ENCODE measurements at regions not wholly inside any gene's neighbourhood (a gene's known extent, or its start where the extent isn't known, plus 50 kb on each side); places are given as distances from the start of the nearest gene placed in this dataset.
A peak's percentile ranks its signal among the peaks of the same experiment; 100 is the strongest.

GRCh38 chr17:5931616-5932015, 138.6 kb upstream of the WSCD1 start:
- no peak overlapping the region for H3K27ac ChIP-seq (ENCODE audit: low read depth in 2 of 2, low read length in 2 of 2)
- intact Hi-C loops (cut with DNase I) = no loop called here
- H3K4me3 ChIP-seq (ENCODE audit: low read length in 3 of 3) = no peak overlapping the region
- DNase-seq = peak in 4 of 5 donors; percentile 43 to 76 (median 68)
- H3K36me3 ChIP-seq (ENCODE audit: control insufficient read depth in 2 of 3, insufficient read depth in 3 of 3, low read length in 3 of 3) = no peaks in the 10 kb centered on the region
- H3K9me3 ChIP-seq (ENCODE audit: control insufficient read depth in 2 of 3, insufficient read depth in 1 of 3, low read length in 3 of 3) = peaks cover 0 to 5% (median 0%) of the 10 kb centered on the region in 3 donors
- no peak for TF ChIP-seq CTCF (IDR thresholded peaks at IDR 0.05; ENCODE audit: borderline replicate concordance, extremely low read depth, insufficient read depth)
- FAIRE-seq = no peak
- H3K27me3 ChIP-seq (ENCODE audit: control insufficient read depth, insufficient read depth, low read length) = no peaks in the 10 kb centered on the region
- no peaks in the 10 kb centered on the region for H3K4me1 ChIP-seq (ENCODE audit: control insufficient read depth in 2 of 3, insufficient read depth in 2 of 3, low read depth in 1 of 3, low read length in 3 of 3)
- H3K9ac ChIP-seq (ENCODE audit: low read length in 3 of 3) = no peak overlapping the region

GRCh38 chr17:5933430-5933829, 136.7 kb upstream of the WSCD1 start:
- no peak for FAIRE-seq
- no peak for DNase-seq
- Histone ChIP-seq H3K36me3 (ENCODE audit: control insufficient read depth in 2 of 3, insufficient read depth in 3 of 3, low read length in 3 of 3) (no peaks in the 10 kb centered on the region), H3K4me1 (ENCODE audit: control insufficient read depth in 2 of 3, insufficient read depth in 2 of 3, low read depth in 1 of 3, low read length in 3 of 3) (no peaks in the 10 kb centered on the region), H3K9me3 (ENCODE audit: control insufficient read depth in 2 of 3, insufficient read depth in 1 of 3, low read length in 3 of 3) (peaks cover 0 to 5% (median 0%) of the 10 kb centered on the region in 3 donors), H3K27me3 (ENCODE audit: control insufficient read depth, insufficient read depth, low read length) (no peaks in the 10 kb centered on the region), H3K4me3 (ENCODE audit: low read length in 3 of 3) (no peak overlapping the region), H3K27ac (ENCODE audit: low read depth in 2 of 2, low read length in 2 of 2) (no peak overlapping the region), H3K9ac (ENCODE audit: low read length in 3 of 3) (no peak overlapping the region)
- intact Hi-C loops (cut with DNase I) = no loop called here
- TF ChIP-seq CTCF (IDR thresholded peaks at IDR 0.05; ENCODE audit: borderline replicate concordance, extremely low read depth, insufficient read depth) = no peak

GRCh38 chr17:5941258-5941657, 128.9 kb upstream of the WSCD1 start:
- H3K36me3 ChIP-seq (ENCODE audit: control insufficient read depth in 2 of 3, insufficient read depth in 3 of 3, low read length in 3 of 3) = no peaks in the 10 kb centered on the region
- H3K4me1 ChIP-seq (ENCODE audit: control insufficient read depth in 2 of 3, insufficient read depth in 2 of 3, low read depth in 1 of 3, low read length in 3 of 3) = no peaks in the 10 kb centered on the region
- H3K9me3 ChIP-seq (ENCODE audit: control insufficient read depth in 2 of 3, insufficient read depth in 1 of 3, low read length in 3 of 3) = no peaks in the 10 kb centered on the region
- no peak overlapping the region for H3K9ac ChIP-seq (ENCODE audit: low read length in 3 of 3)
- no peaks in the 10 kb centered on the region for H3K27me3 ChIP-seq (ENCODE audit: control insufficient read depth, insufficient read depth, low read length)
- H3K27ac ChIP-seq (ENCODE audit: low read depth in 2 of 2, low read length in 2 of 2) = no peak overlapping the region
- DNase-seq (no peak), FAIRE-seq (no peak)
- TF ChIP-seq CTCF (IDR thresholded peaks at IDR 0.05; ENCODE audit: borderline replicate concordance, extremely low read depth, insufficient read depth) = no peak
- intact Hi-C loops (cut with DNase I) = no loop called here
- no peak overlapping the region for H3K4me3 ChIP-seq (ENCODE audit: low read length in 3 of 3)

GRCh38 chr17:5942687-5943086, 127.5 kb upstream of the WSCD1 start:
- no peak for FAIRE-seq
- no peaks in the 10 kb centered on the region for H3K36me3 ChIP-seq (ENCODE audit: control insufficient read depth in 2 of 3, insufficient read depth in 3 of 3, low read length in 3 of 3)
- H3K4me3 ChIP-seq (ENCODE audit: low read length in 3 of 3) = no peak overlapping the region
- H3K4me1 ChIP-seq (ENCODE audit: control insufficient read depth in 2 of 3, insufficient read depth in 2 of 3, low read depth in 1 of 3, low read length in 3 of 3) = no peaks in the 10 kb centered on the region
- no peaks in the 10 kb centered on the region for H3K27me3 ChIP-seq (ENCODE audit: control insufficient read depth, insufficient read depth, low read length)
- DNase-seq = no peak
- intact Hi-C loops (cut with DNase I) = no loop called here
- no peak overlapping the region for H3K27ac ChIP-seq (ENCODE audit: low read depth in 2 of 2, low read length in 2 of 2)
- H3K9me3 ChIP-seq (ENCODE audit: control insufficient read depth in 2 of 3, insufficient read depth in 1 of 3, low read length in 3 of 3) = no peaks in the 10 kb centered on the region
- H3K9ac ChIP-seq (ENCODE audit: low read length in 3 of 3) = no peak overlapping the region
- no peak for TF ChIP-seq CTCF (IDR thresholded peaks at IDR 0.05; ENCODE audit: borderline replicate concordance, extremely low read depth, insufficient read depth)

All from kidney (tissue), 13 donors.